ENCODE measurements at regions not wholly inside any gene's neighbourhood (a gene's known extent, or its start where the extent isn't known, plus 50 kb on each side); places are given as distances from the start of the nearest gene placed in this dataset.

DNA sequence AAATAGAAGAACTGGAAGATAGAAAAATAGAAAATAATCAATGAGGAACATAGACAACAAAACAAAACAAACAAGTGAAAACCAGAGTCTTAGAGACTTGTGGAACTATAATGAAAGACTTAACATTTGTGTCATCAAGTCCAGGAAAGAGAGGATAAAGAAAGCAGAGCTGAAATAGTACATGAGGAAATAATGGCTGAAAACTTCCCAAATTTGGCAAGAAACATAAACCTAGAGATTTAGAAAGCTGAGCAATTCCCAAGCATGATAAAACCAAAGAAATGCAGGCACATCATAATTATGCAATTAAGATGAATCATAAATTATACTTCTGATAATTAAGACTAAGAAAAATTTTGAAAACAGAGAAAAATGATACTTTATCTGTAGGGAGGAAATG lies 614.5 kb downstream of the ETS1 start:
- TF ChIP-seq MAZ (IDR thresholded peaks at IDR 0.05; ENCODE audit: borderline replicate concordance, low read depth, low read length) (no peak), BHLHE40 (IDR thresholded peaks at IDR 0.05; ENCODE audit: low read depth, low read length) (no peak), RCOR1 (IDR thresholded peaks at IDR 0.05; ENCODE audit: insufficient replicate concordance, low read length) (no peak), MAFK (IDR thresholded peaks at IDR 0.05; ENCODE audit: low read depth, low read length) (no peak), CEBPB (IDR thresholded peaks at IDR 0.05; ENCODE audit: low read depth, low read length) (no peak), FOS (IDR thresholded peaks at IDR 0.05; ENCODE audit: low read depth, low read length) (no peak), MXI1 (IDR thresholded peaks at IDR 0.05; ENCODE audit: borderline replicate concordance, low read depth, low read length) (no peak), NFE2L2 (IDR thresholded peaks at IDR 0.05; ENCODE audit: low read depth, low read length) (no peak), CHD1 (IDR thresholded peaks at IDR 0.05; ENCODE audit: low read depth, low read length) (no peak), POLR2A (IDR thresholded peaks at IDR 0.05; ENCODE audit: low read depth, low read length) (no peak), SMC3 (IDR thresholded peaks at IDR 0.05; ENCODE audit: low read depth, low read length) (no peak), RFX5 (IDR thresholded peaks at IDR 0.05; ENCODE audit: low read depth, low read length) (no peak), RAD21 (IDR thresholded peaks at IDR 0.05; ENCODE audit: low read length) (no peak)
- TF ChIP-seq, protein P1, sequence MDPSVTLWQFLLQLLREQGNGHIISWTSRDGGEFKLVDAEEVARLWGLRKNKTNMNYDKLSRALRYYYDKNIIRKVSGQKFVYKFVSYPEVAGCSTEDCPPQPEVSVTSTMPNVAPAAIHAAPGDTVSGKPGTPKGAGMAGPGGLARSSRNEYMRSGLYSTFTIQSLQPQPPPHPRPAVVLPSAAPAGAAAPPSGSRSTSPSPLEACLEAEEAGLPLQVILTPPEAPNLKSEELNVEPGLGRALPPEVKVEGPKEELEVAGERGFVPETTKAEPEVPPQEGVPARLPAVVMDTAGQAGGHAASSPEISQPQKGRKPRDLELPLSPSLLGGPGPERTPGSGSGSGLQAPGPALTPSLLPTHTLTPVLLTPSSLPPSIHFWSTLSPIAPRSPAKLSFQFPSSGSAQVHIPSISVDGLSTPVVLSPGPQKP (IDR thresholded peaks at IDR 0.05; ENCODE audit: borderline replicate concordance, low read depth, low read length): no peak
- TF ChIP-seq, protein P2, sequence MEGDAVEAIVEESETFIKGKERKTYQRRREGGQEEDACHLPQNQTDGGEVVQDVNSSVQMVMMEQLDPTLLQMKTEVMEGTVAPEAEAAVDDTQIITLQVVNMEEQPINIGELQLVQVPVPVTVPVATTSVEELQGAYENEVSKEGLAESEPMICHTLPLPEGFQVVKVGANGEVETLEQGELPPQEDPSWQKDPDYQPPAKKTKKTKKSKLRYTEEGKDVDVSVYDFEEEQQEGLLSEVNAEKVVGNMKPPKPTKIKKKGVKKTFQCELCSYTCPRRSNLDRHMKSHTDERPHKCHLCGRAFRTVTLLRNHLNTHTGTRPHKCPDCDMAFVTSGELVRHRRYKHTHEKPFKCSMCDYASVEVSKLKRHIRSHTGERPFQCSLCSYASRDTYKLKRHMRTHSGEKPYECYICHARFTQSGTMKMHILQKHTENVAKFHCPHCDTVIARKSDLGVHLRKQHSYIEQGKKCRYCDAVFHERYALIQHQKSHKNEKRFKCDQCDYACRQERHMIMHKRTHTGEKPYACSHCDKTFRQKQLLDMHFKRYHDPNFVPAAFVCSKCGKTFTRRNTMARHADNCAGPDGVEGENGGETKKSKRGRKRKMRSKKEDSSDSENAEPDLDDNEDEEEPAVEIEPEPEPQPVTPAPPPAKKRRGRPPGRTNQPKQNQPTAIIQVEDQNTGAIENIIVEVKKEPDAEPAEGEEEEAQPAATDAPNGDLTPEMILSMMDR (conservative IDR thresholded peaks at IDR 0.05; ENCODE audit: low read depth, low read length): no peak
- TF ChIP-seq, protein P3, sequence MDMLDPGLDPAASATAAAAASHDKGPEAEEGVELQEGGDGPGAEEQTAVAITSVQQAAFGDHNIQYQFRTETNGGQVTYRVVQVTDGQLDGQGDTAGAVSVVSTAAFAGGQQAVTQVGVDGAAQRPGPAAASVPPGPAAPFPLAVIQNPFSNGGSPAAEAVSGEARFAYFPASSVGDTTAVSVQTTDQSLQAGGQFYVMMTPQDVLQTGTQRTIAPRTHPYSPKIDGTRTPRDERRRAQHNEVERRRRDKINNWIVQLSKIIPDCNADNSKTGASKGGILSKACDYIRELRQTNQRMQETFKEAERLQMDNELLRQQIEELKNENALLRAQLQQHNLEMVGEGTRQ (IDR thresholded peaks at IDR 0.05; ENCODE audit: low read depth, low read length): no peak

More for the DNA sequence above, 614.5 kb downstream of the ETS1 start:
- H3K4me1 ChIP-seq (ENCODE audit: control insufficient read depth, insufficient read depth, low read length): no peaks in the 10 kb centered on the region
- no peak overlapping the region for H3K9ac ChIP-seq (ENCODE audit: low read depth, low read length)
- no peak overlapping the region for H2BK5ac ChIP-seq (ENCODE audit: low read depth, low read length, poor library complexity, severe bottlenecking)
- CTCF ChIA-PET: no interaction called here
- no peak overlapping the region for H4K8ac ChIP-seq (ENCODE audit: low read depth in 2 of 2, low read length in 2 of 2)
- in situ Hi-C loops (cut with MboI; ENCODE audit: low sequenced_read_pairs): no loop called here
- H4K5ac ChIP-seq (ENCODE audit: low read depth, low read length): no peak overlapping the region
- H3K4ac ChIP-seq (ENCODE audit: low read depth, low read length): no peak overlapping the region
- DNase-seq (no peak), ATAC-seq (ENCODE audit: low read depth) (no peak)
- no peak overlapping the region for H2BK20ac ChIP-seq (ENCODE audit: low read depth, low read length)
- no peak overlapping the region for H2BK15ac ChIP-seq (ENCODE audit: low read depth, low read length)
- H3K9me1 ChIP-seq (ENCODE audit: insufficient read depth, low read length): no peaks in the 10 kb centered on the region
- dilution Hi-C loops (cut with HindIII; ENCODE audit: low sequenced_read_pairs, unreplicated experiment): no loop called here
- POLR2A ChIA-PET (ENCODE audit: unreplicated experiment): no interaction called here
- no peak overlapping the region for H3K56ac ChIP-seq (ENCODE audit: extremely low read depth, insufficient read depth, low read length)
- no peak overlapping the region for H3K18ac ChIP-seq (ENCODE audit: low read depth, low read length)
- no peaks in the 10 kb centered on the region for H4K20me1 ChIP-seq (ENCODE audit: insufficient read depth, low read length)
- no peak overlapping the region for H2AK5ac ChIP-seq (ENCODE audit: low read depth, low read length)
- no peak overlapping the region for H3K4me2 ChIP-seq (ENCODE audit: low read depth, low read length)
- no peak overlapping the region for H3K14ac ChIP-seq (replicated peaks; ENCODE audit: low read depth, low read length)
- H3K27ac ChIP-seq (ENCODE audit: insufficient read depth, low read length): no peak overlapping the region
- no peak overlapping the region for H3K4me3 ChIP-seq (ENCODE audit: insufficient read depth, low read depth, low read length)
- no peak overlapping the region for H2AFZ ChIP-seq (replicated peaks; ENCODE audit: low read length, poor library complexity)
- H3K79me1 ChIP-seq (ENCODE audit: low read depth in 1 of 2, low read length in 2 of 2): no peaks in the 10 kb centered on the region
- H2BK120ac ChIP-seq (ENCODE audit: low read depth, low read length): no peak overlapping the region
- no peaks in the 10 kb centered on the region; the same call in 1 of the 2 replicates for H3K9me3 ChIP-seq (ENCODE audit: control insufficient read depth, insufficient read depth, low read length)
- intact Hi-C loops (cut with micrococcal nuclease): no loop called here
- BruUV-seq (replicated peaks): no TSS peak
- no peak overlapping the region for H2AK9ac ChIP-seq (replicated peaks; ENCODE audit: low read depth, low read length, poor library complexity)
- H3K36me3 ChIP-seq (ENCODE audit: control insufficient read depth, insufficient read depth, low read length): no peaks in the 10 kb centered on the region
- no peak overlapping the region for H3K23ac ChIP-seq (ENCODE audit: low read depth, low read length)
- H3K27me3 ChIP-seq (ENCODE audit: control insufficient read depth, insufficient read depth, low read length): no peaks in the 10 kb centered on the region; the same call in 1 of the 2 replicates
- no peak overlapping the region for H4K91ac ChIP-seq (ENCODE audit: insufficient read depth, low read depth, low read length)
